Right lobe of liver (tissue), 6 donors: ENCODE measurements at regions not wholly inside any gene's neighbourhood (a gene's known extent, or its start where the extent isn't known, plus 50 kb on each side); places are given as distances from the start of the nearest gene placed in this dataset.

Experiments
- ATAC-seq, 4 donors: fragments of 200-7000 bp; cut with Tn5 transposase; one replicate each; pipeline ENCODE4 v1.9.1; 2020; ENCODE audit warnings: mild to moderate bottlenecking in 4 of 4, moderate library complexity in 4 of 4
- DNase-seq, 3 donors: peaks; one replicate each; pipeline ENCODE4 v3.0.0-alpha.2; 2020
- H3K27ac ChIP-seq, 3 donors: fragments of 200-600 bp; one replicate each; pipeline ENCODE4 v1.8.0; 2022
- H3K27me3 ChIP-seq, 2 donors: fragments of 200-600 bp; one replicate each; pipeline ENCODE4 v1.8.0; 2022
- H3K36me3 ChIP-seq, 4 donors: fragments of 200-600 bp; sonication (generic) in 1 of 4; one replicate each; pipeline versions ENCODE4 v1.5.1 to v1.8.0; 2017 to 2022; ENCODE audit warnings: control low read depth in 1 of 4
- H3K4me1 ChIP-seq, 4 donors: fragments of 200-600 bp; sonication (generic) in 1 of 4; one replicate each; pipeline versions ENCODE4 v1.5.1 to v1.8.0; 2017 to 2022; ENCODE audit warnings: control low read depth in 1 of 4
- H3K4me3 ChIP-seq, 3 donors: fragments of 200-600 bp; one replicate each; pipeline ENCODE4 v1.8.0; 2022
- H3K9me3 ChIP-seq, 4 donors: fragments of 200-600 bp; sonication (generic) in 1 of 4; one replicate each; pipeline versions ENCODE4 v1.5.1 to v1.8.0; 2017 to 2022; ENCODE audit warnings: control low read depth in 1 of 4
- CTCF ChIP-seq, 4 donors: fragments of 200-600 bp in 3 of 4; fragments of 450-650 bp in 1 of 4; IDR thresholded peaks; one replicate each; pipeline versions ENCODE4 v1.5.1 to v1.8.0; 2016 to 2022; ENCODE audit warnings: antibody characterized with exemption in 4 of 4, mild to moderate bottlenecking in 2 of 4
- POLR2A ChIP-seq: fragments of 450-650 bp; IDR thresholded peaks from one replicate; pipeline ENCODE4 v1.6.1; 2017; ENCODE audit warnings: antibody characterized with exemption, mild to moderate bottlenecking
- WGBS: methylation state at CpG from one replicate; pipeline ENCODE4 v1.1.6; 2018; ENCODE audit warnings: low coverage, low lambda C conversion rate; ENCODE audit not compliant: insufficient coverage; ENCODE audit errors: missing lambda C conversion rate; 5-methylcytosine and 5-hydroxymethylcytosine counted together
- intact Hi-C, 2 donors: fragments of 100-400 bp; cut with DNase I; formaldehyde crosslinking; loops; one replicate each; pipeline versions ENCODE4 v1.11.2 to v1.14.1; 2022
- donor health status: DM: no; HTN: yes; CAD: no.
- donor health status: DM: no; HTN: no; CAD: no.
- donor health status: DM: no; HTN: no; CAD: no.
- donor health status: DM: no; HTN: yes; CAD: no.
- donor health status: DM: no; HTN: yes; CAD: no.

DNA sequence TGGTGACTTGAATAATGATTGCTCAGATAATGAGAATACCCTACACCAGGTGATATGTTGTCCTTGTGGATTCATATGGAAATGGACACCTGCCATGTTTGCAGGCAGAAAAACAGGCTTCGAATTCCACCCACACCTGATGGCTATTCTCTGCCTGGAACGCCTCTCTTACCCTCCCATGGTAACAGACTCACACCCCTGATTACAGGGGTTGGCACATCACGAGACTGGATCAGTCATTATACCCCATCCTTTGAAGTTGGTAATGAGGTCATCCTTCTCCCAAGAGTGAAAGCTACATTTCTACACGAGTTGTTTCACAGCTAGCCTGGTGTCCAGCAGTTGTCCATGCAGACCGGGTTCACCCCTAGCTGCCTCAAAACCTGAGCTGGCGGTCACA, 71.4 kb upstream of the MBOAT2 start:
- WGBS: 83% methylated on average over 5 of the region's 6 CpGs
- TF ChIP-seq POLR2A (no peak), CTCF (IDR thresholded peaks at IDR 0.05) (no peak)

DNA sequence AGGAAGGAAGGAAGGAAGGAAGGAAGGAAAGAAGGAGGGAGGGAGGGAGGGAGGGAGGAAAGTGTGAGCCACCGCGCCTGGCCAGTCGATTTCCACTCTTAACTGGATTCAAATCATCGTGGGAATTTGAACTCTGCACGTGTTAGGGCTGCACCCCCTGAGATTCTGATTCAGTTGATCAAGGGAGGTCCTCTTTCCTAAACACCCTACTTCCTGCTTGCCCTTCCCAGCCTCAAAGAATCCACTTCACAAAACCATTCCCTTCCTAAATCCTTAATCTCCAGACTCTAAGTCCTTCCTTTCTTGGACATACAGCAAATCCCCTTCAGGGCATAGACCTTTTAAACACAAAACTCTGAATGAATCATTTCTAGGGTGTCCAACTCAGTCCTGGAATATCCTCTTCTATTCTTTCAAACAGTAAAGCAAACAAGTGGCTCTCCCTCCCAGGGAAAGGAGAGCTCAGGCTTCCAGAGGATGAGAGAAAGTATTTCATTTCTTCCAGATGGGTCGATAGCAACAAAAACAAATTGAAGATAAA, 68.2 kb upstream of the MBOAT2 start:
- Histone ChIP-seq H3K4me3 (no peak overlapping the region), H3K9me3 (no peaks in the 10 kb centered on the region), H3K36me3 (no peaks in the 10 kb centered on the region), H3K27me3 (no peaks in the 10 kb centered on the region), H3K4me1 (no peaks in the 10 kb centered on the region), H3K27ac (no peak overlapping the region)
- intact Hi-C loops: no loop called here
- ATAC-seq: no peak
- no peak for DNase-seq
- TF ChIP-seq CTCF (IDR thresholded peaks at IDR 0.05): no peak
- no peak for TF ChIP-seq POLR2A
- 64% methylated on average over 5 of the region's 6 CpGs for WGBS

More for the DNA sequence above, 71.4 kb upstream of the MBOAT2 start:
- ATAC-seq (no peak), DNase-seq (no peak)
- Histone ChIP-seq H3K36me3 (no peaks in the 10 kb centered on the region), H3K9me3 (no peaks in the 10 kb centered on the region), H3K27ac (no peak overlapping the region), H3K4me1 (no peaks in the 10 kb centered on the region), H3K27me3 (no peaks in the 10 kb centered on the region), H3K4me3 (no peak overlapping the region)
- intact Hi-C loops: no loop called here

GRCh38 chr2:9071032-9071431, 67.5 kb upstream of the MBOAT2 start:
- 77% methylated on average over 3 of the region's 5 CpGs for WGBS
- TF ChIP-seq POLR2A (no peak), CTCF (IDR thresholded peaks at IDR 0.05) (no peak)
- ATAC-seq (no peak), DNase-seq (no peak)
- no peaks in the 10 kb centered on the region for H3K36me3 ChIP-seq
- intact Hi-C loops: no loop called here
- H3K4me3 ChIP-seq: no peak overlapping the region
- H3K4me1 ChIP-seq: no peaks in the 10 kb centered on the region
- H3K9me3 ChIP-seq: no peaks in the 10 kb centered on the region
- no peaks in the 10 kb centered on the region for H3K27me3 ChIP-seq
- no peak overlapping the region for H3K27ac ChIP-seq

DNA sequence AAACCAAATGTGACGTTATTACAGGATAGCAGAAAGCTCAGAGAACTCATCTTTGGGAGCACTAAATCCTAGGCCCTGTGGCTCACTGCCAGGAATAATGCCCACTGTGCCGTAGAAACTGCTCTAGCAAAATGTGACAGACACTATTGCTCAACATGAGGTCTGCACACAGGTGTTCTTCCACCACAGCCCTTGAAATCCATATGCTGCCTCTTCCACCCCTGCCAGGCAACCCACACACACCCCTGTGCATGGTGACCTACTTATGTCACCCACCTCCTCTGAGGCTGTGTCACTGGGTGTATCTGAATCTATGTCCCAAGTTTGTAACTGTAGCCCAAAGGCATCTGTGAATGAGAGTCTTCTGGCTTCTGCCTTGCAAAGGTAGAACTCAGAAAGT, 66.1 kb upstream of the MBOAT2 start:
- TF ChIP-seq POLR2A (no peak), CTCF (IDR thresholded peaks at IDR 0.05) (no peak)
- no peaks in the 10 kb centered on the region for H3K9me3 ChIP-seq
- no peaks in the 10 kb centered on the region for H3K27me3 ChIP-seq
- no peak for DNase-seq
- H3K4me3 ChIP-seq: no peak overlapping the region
- ATAC-seq: no peak
- no peaks in the 10 kb centered on the region for H3K4me1 ChIP-seq
- no peaks in the 10 kb centered on the region for H3K36me3 ChIP-seq
- intact Hi-C loops: no loop called here
- 19% methylated on average over 2 of the region's 2 CpGs for WGBS
- no peak overlapping the region for H3K27ac ChIP-seq

- no peak for TF ChIP-seq CTCF (IDR thresholded peaks at IDR 0.05)
- TF ChIP-seq POLR2A: no peak
- H3K36me3 ChIP-seq: no peaks in the 10 kb centered on the region
- no peaks in the 10 kb centered on the region for H3K27me3 ChIP-seq
- intact Hi-C loops: no loop called here
- no peaks in the 10 kb centered on the region for H3K9me3 ChIP-seq
- H3K4me3 ChIP-seq: no peak overlapping the region
- no peak overlapping the region for H3K27ac ChIP-seq
- H3K4me1 ChIP-seq: no peaks in the 10 kb centered on the region
- WGBS: 65% methylated on average over 1 of the region's 1 CpG
- DNase-seq (no peak), ATAC-seq (no peak)
Observed at GRCh38 chr2:9065901-9066300, 62.4 kb upstream of the MBOAT2 start.
